ENCODE measurements at regions not wholly inside any gene's neighbourhood (a gene's known extent, or its start where the extent isn't known, plus 50 kb on each side); places are given as distances from the start of the nearest gene placed in this dataset.

GRCh38 chr2:48854681-48855080, 99.2 kb upstream of the LHCGR start:
- no peaks in the 10 kb centered on the region for H3K79me2 ChIP-seq (ENCODE audit: insufficient read depth, low read length)
- Mint-ChIP-seq H3K4me1 (ENCODE audit: low read depth, unreplicated experiment) (peaks cover 12% of the 10 kb centered on the region), H3K27me3 (ENCODE audit: low read depth, unreplicated experiment) (peaks cover 10% of the 10 kb centered on the region), H3K36me3 (ENCODE audit: low read depth, unreplicated experiment) (no peaks in the 10 kb centered on the region), H3K27ac (ENCODE audit: unreplicated experiment) (no peak overlapping the region), H3K9me3 (ENCODE audit: unreplicated experiment) (no peaks in the 10 kb centered on the region), H3K4me3 (ENCODE audit: unreplicated experiment) (no peak overlapping the region)
- TF ChIP-seq EZH2 (IDR thresholded peaks at IDR 0.05; ENCODE audit: insufficient read depth, low read length) (no peak), CTCF (IDR thresholded peaks at IDR 0.05; ENCODE audit: insufficient read depth, low read depth, low read length) (no peak)
- no peaks in the 10 kb centered on the region for H3K27me3 ChIP-seq (ENCODE audit: insufficient read depth, low read length)
- no peak overlapping the region for H2AFZ ChIP-seq (ENCODE audit: low read depth, low read length)
- FAIRE-seq = no peak
- H3K9me3 ChIP-seq (ENCODE audit: insufficient read depth, low read depth, low read length) = no peaks in the 10 kb centered on the region
- H3K4me1 ChIP-seq (ENCODE audit: insufficient read depth, low read length) = peaks cover 11% of the 10 kb centered on the region
- H3K4me3 ChIP-seq (ENCODE audit: insufficient read depth, low read depth, low read length) = no peak overlapping the region
- no peak for DNase-seq (ENCODE audit: low read depth)
- H3K9ac ChIP-seq (ENCODE audit: low read length) = no peak overlapping the region
- H4K20me1 ChIP-seq (ENCODE audit: insufficient read depth, low read length) = no peaks in the 10 kb centered on the region
- H3K27ac ChIP-seq (ENCODE audit: low read depth, low read length) = no peak overlapping the region
- H3K36me3 ChIP-seq (ENCODE audit: insufficient read depth, low read length) = no peaks in the 10 kb centered on the region
- no peak overlapping the region for H3K4me2 ChIP-seq (ENCODE audit: low read length)

- peak; percentile 95 for DNase-seq (ENCODE audit: low read depth)
- H3K79me2 ChIP-seq (ENCODE audit: insufficient read depth, low read length) = no peaks in the 10 kb centered on the region
- no peak overlapping the region for H2AFZ ChIP-seq (ENCODE audit: low read depth, low read length)
- no peaks in the 10 kb centered on the region for H3K9me3 ChIP-seq (ENCODE audit: insufficient read depth, low read depth, low read length)
- no peaks in the 10 kb centered on the region for H3K27me3 ChIP-seq (ENCODE audit: insufficient read depth, low read length)
- H3K36me3 ChIP-seq (ENCODE audit: insufficient read depth, low read length) = no peaks in the 10 kb centered on the region
- H3K27ac ChIP-seq (ENCODE audit: low read depth, low read length) = peak overlapping the region; percentile 66
- peak overlapping the region; percentile 12 for H3K4me2 ChIP-seq (ENCODE audit: low read length)
- no peaks in the 10 kb centered on the region for H4K20me1 ChIP-seq (ENCODE audit: insufficient read depth, low read length)
- peaks cover 11% of the 10 kb centered on the region for H3K4me1 ChIP-seq (ENCODE audit: insufficient read depth, low read length)
- no peak overlapping the region for H3K4me3 Mint-ChIP-seq (ENCODE audit: unreplicated experiment)
- FAIRE-seq = no peak
- no peak overlapping the region for H3K27ac Mint-ChIP-seq (ENCODE audit: unreplicated experiment)
- H3K9me3 Mint-ChIP-seq (ENCODE audit: unreplicated experiment) = no peaks in the 10 kb centered on the region
- TF ChIP-seq CTCF (IDR thresholded peaks at IDR 0.05; ENCODE audit: insufficient read depth, low read depth, low read length) = no peak
- TF ChIP-seq EZH2 (IDR thresholded peaks at IDR 0.05; ENCODE audit: insufficient read depth, low read length) = no peak
- H3K4me3 ChIP-seq (ENCODE audit: insufficient read depth, low read depth, low read length) = no peak overlapping the region
- no peaks in the 10 kb centered on the region for H3K36me3 Mint-ChIP-seq (ENCODE audit: low read depth, unreplicated experiment)
- peaks cover 12% of the 10 kb centered on the region for H3K4me1 Mint-ChIP-seq (ENCODE audit: low read depth, unreplicated experiment)
- no peak overlapping the region for H3K9ac ChIP-seq (ENCODE audit: low read length)
- H3K27me3 Mint-ChIP-seq (ENCODE audit: low read depth, unreplicated experiment) = peaks cover 10% of the 10 kb centered on the region
Observed at GRCh38 chr2:48852938-48853337, 97.4 kb upstream of the LHCGR start.

- no peak overlapping the region for H3K27ac ChIP-seq (ENCODE audit: low read depth, low read length)
- Mint-ChIP-seq H3K4me3 (ENCODE audit: unreplicated experiment) (no peak overlapping the region), H3K36me3 (ENCODE audit: low read depth, unreplicated experiment) (no peaks in the 10 kb centered on the region), H3K9me3 (ENCODE audit: unreplicated experiment) (no peaks in the 10 kb centered on the region), H3K4me1 (ENCODE audit: low read depth, unreplicated experiment) (peaks cover 9% of the 10 kb centered on the region), H3K27me3 (ENCODE audit: low read depth, unreplicated experiment) (peaks cover 10% of the 10 kb centered on the region), H3K27ac (ENCODE audit: unreplicated experiment) (no peak overlapping the region)
- no peak overlapping the region for H3K9ac ChIP-seq (ENCODE audit: low read length)
- FAIRE-seq (no peak), DNase-seq (ENCODE audit: low read depth) (peak; percentile 55)
- H3K36me3 ChIP-seq (ENCODE audit: insufficient read depth, low read length) = no peaks in the 10 kb centered on the region
- peaks cover 11% of the 10 kb centered on the region for H3K4me1 ChIP-seq (ENCODE audit: insufficient read depth, low read length)
- H3K27me3 ChIP-seq (ENCODE audit: insufficient read depth, low read length) = no peaks in the 10 kb centered on the region
- no peak overlapping the region for H2AFZ ChIP-seq (ENCODE audit: low read depth, low read length)
- no peak for TF ChIP-seq EZH2 (IDR thresholded peaks at IDR 0.05; ENCODE audit: insufficient read depth, low read length)
- TF ChIP-seq CTCF (IDR thresholded peaks at IDR 0.05; ENCODE audit: insufficient read depth, low read depth, low read length) = no peak
- no peak overlapping the region for H3K4me2 ChIP-seq (ENCODE audit: low read length)
- no peaks in the 10 kb centered on the region for H3K9me3 ChIP-seq (ENCODE audit: insufficient read depth, low read depth, low read length)
- no peak overlapping the region for H3K4me3 ChIP-seq (ENCODE audit: insufficient read depth, low read depth, low read length)
- H3K79me2 ChIP-seq (ENCODE audit: insufficient read depth, low read length) = no peaks in the 10 kb centered on the region
- no peaks in the 10 kb centered on the region for H4K20me1 ChIP-seq (ENCODE audit: insufficient read depth, low read length)
Observed at GRCh38 chr2:48851161-48851560, 95.6 kb upstream of the LHCGR start.
